ENCODE measurements at regions not wholly inside any gene's neighbourhood (a gene's known extent, or its start where the extent isn't known, plus 50 kb on each side); places are given as distances from the start of the nearest gene placed in this dataset.

GRCh38 chr9:7900541-7900940 lies 101.0 kb upstream of the DMAC1 start:
- no peaks in the 10 kb centered on the region for H3K9me3 ChIP-seq
- intact Hi-C loops (cut with DNase I; ENCODE audit: low total_unique reads): no loop called here
- no peak overlapping the region for H3K4me3 ChIP-seq
- H3K27ac ChIP-seq: no peak overlapping the region
- TF ChIP-seq CTCF (IDR thresholded peaks at IDR 0.05): no peak
- TF ChIP-seq POLR2A (IDR thresholded peaks at IDR 0.05): no peak
- no peaks in the 10 kb centered on the region for H3K27me3 ChIP-seq
- no peak for DNase-seq
- H3K36me3 ChIP-seq: no peaks in the 10 kb centered on the region
- no peaks in the 10 kb centered on the region for H3K4me1 ChIP-seq

DNA sequence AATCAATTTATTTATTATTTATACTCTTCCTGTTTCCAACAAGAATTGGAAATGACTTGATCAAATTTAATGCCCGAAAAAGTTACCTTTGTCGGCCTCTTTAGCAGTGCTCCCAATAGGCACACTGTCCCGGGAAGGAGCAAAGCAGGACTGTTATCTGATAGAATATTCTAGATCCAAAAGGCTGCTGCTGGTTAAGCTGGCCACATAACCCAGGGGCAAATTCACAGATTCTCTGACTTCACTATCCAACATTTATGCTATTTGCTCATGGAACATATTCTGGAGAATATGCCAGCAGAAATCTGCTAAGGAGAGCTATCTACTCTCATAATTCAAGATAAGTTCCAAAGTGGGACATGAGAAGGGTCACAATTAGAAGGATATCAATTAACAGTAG lies 100.2 kb upstream of the DMAC1 start:
- H3K4me1 ChIP-seq: no peaks in the 10 kb centered on the region
- H3K36me3 ChIP-seq: no peaks in the 10 kb centered on the region
- no peak overlapping the region for H3K27ac ChIP-seq
- H3K9me3 ChIP-seq: no peaks in the 10 kb centered on the region
- no peaks in the 10 kb centered on the region for H3K27me3 ChIP-seq
- no peak overlapping the region for H3K4me3 ChIP-seq
- no peak for DNase-seq
- intact Hi-C loops (cut with DNase I; ENCODE audit: low total_unique reads): no loop called here
- TF ChIP-seq POLR2A (IDR thresholded peaks at IDR 0.05) (no peak), CTCF (IDR thresholded peaks at IDR 0.05) (no peak)

DNA sequence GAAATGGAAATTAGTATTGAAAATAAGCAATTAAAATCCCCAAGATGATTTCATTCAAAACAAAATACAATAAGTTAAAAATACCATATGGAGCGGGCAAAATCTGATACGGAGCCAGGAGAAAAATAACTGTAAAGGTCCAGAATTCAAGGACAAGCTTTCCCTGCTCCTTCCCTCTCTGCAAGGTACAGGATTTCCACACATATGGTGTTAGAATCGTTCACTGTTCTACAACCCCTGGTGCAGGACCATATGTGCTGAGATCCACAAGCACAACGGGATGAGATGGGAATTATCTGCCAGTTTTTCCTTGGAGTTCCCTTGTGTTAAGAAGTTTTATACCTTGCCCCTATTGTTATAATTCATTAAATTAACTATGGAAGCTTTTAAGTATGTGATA lies 94.7 kb upstream of the DMAC1 start:
- intact Hi-C loops (cut with DNase I; ENCODE audit: low total_unique reads): no loop called here
- Histone ChIP-seq H3K4me1 (no peaks in the 10 kb centered on the region), H3K9me3 (no peaks in the 10 kb centered on the region), H3K27me3 (no peaks in the 10 kb centered on the region), H3K27ac (no peak overlapping the region), H3K4me3 (no peak overlapping the region), H3K36me3 (no peaks in the 10 kb centered on the region)
- TF ChIP-seq POLR2A (IDR thresholded peaks at IDR 0.05) (no peak), CTCF (IDR thresholded peaks at IDR 0.05) (no peak)
- no peak for DNase-seq

GRCh38 chr9:7892975-7893374 lies 93.4 kb upstream of the DMAC1 start:
- TF ChIP-seq CTCF (IDR thresholded peaks at IDR 0.05) (no peak), POLR2A (IDR thresholded peaks at IDR 0.05) (no peak)
- H3K27me3 ChIP-seq: no peaks in the 10 kb centered on the region
- no peaks in the 10 kb centered on the region for H3K9me3 ChIP-seq
- no peaks in the 10 kb centered on the region for H3K4me1 ChIP-seq
- H3K4me3 ChIP-seq: no peak overlapping the region
- no peak for DNase-seq
- intact Hi-C loops (cut with DNase I; ENCODE audit: low total_unique reads): no loop called here
- no peak overlapping the region for H3K27ac ChIP-seq
- H3K36me3 ChIP-seq: no peaks in the 10 kb centered on the region

DNA sequence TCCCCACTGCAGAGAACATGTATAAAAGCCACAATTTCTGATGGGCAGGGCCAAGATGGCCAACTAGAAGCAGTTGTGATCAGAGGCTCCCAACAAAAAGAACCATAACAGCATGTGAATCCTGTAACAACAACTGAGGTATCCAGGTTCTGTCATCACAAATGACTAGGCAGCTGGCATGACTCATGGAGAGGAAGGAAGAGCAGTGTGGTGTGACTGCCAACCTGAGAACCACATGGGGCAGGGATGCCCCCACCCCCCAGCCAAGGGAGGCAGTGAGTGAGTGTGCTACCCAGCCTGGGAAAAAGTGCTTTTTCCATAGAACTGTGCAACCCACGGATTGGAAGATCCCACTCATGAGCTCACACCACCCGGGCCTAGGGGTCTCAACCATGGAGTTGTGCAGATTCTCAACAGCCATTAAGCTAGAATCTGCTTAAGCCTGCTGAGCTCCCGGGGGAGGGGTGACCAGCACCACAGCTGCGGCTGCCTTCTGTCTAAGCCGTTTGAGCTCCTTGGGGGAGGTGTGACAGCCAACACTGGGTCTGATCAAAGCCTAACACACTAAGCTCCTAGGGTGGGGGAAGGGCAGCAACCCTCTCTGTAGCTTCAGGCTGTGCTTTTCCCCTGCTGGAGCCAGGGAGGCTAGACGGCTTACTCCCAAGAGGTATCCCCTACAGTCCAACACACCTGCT lies 80.1 kb upstream of the DMAC1 start:
- Histone ChIP-seq H3K27me3 (no peaks in the 10 kb centered on the region), H3K27ac (no peak overlapping the region), H3K36me3 (no peaks in the 10 kb centered on the region), H3K4me3 (no peak overlapping the region), H3K4me1 (no peaks in the 10 kb centered on the region), H3K9me3 (no peaks in the 10 kb centered on the region)
- TF ChIP-seq POLR2A (IDR thresholded peaks at IDR 0.05) (no peak), CTCF (IDR thresholded peaks at IDR 0.05) (no peak)
- no peak for DNase-seq
- intact Hi-C loops (cut with DNase I; ENCODE audit: low total_unique reads): no loop called here
